Endometrium (tissue), 2 donors: ENCODE measurements at regions not wholly inside any gene's neighbourhood (a gene's known extent, or its start where the extent isn't known, plus 50 kb on each side); places are given as distances from the start of the nearest gene placed in this dataset.
"Not testable (repeated sequence)": the region's sequence is repeated elsewhere in the genome, so short reads cannot be mapped to it uniquely, and the experiment has no call there.

Experiments used
- FAIRE-seq: peaks from 2 replicates; lab custom pipeline; 2012; peaks lifted over from hg19 to GRCh38; lab: Jason Lieb, UNC
- donor health status: control.
- donor health status: control.

DNA sequence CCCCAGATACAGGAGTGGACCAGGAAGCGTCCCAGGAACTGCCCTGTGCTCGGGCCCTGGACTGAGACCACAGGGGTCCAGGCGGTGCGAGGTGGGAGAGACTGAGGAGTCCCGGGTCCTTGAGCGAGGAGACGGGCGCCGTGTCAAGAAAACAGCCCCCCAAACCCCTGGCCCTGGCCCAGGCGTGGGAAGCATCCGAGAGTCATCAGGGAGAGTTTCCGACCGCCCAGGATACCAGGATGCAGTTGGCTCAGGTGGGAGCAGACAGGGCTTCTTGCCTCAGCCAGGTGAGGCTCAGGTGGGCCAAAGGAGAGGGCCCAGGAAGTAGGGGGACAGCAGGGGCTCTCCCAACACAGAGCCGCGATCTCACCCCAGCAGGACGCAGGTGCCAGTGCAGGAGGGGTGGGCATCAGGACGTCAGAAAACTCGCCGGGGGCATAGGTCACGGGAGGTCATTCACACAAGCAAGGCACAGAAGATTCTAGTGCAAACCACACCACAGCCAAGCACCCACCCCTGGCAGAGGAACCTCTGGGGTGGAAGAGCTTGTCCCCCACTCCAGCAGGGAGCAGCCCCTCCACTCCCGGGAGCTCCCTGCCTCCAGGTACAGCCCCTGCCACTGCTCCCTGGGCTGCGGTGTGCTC is 102.5 kb upstream of the EIF5 start:
- FAIRE-seq = no peak

DNA sequence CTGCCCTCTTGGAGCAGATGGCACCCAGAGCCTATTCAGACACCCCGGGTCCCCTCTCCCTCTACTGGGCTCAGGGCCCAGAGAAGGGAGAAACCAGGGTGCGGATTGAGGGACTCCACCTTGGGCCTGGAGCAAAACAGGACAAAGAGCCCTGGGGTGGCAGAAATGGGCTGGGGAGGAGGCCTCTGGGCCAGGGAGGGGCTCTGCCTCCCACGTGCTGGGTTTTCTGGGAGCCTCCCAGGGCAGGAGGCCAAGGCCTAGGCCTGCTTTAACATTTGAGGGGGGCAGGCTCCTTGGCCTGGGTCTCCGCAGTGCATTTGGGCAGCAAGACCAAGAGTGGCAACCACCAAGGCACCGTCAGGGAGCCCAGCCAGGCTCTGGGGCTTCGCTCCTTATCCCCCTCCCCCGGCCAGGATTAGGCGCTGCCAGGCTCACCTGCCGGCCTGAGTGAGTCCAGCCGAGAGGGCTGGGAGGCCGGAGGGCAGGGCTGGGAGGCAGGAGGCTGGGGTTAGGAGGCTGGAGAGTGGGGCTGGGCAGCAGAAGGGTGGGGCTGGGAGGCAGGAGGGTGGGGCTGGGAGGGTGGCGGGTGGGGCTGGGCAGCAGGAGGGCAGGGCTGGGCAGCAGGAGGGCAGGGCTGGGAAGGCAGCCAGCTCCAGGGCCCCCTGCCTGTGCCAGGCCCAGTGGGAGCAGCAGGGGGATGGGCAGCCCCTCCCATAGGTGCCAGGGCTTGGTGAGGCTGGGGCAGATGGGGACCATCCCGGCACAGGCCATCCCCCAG is 101.8 kb upstream of the EIF5 start:
- FAIRE-seq = no peak

DNA sequence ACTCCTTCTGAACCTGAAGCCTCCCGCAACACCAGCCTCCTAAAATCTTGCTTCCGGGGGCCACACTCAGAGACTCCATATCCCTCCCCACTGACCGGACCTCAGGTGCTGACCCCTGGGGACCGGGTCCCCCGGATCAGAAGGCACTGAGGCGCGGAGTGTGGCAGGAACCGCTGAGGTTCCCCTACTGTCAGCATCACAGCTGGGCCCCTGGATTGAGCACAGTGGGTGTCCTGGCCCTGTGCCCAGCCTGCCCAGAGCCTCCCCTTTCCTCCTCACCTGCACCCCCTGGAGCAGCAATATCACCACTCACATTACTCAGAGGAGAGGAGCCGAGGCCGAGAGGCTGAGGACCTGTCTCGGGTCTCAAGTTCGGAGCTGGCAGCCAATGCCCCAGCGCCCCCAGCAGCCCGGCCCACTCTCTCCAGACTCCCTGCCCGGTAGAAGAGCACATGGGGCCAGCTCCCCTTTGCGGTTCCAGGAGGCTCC is 101.2 kb upstream of the EIF5 start:
- no peak for FAIRE-seq

DNA sequence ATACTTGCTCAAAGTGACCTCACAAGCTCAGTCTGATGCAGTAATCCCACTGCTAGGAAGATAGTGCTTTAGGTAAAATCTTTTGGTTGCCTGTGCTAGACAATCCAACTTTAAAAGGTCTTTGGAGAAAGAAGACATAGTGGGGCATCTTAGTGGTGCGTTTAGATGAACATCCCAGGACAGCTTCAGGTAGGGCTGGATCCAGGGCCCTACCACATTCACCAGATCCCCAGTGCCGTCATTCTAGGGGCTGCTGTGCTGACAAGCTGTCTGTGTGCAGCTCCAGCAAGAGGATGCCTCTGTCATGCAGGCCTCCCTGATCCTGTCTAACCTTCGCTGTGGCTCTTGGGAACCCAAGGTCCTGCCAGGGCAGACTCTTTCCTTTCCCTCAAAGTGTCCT is 100.7 kb upstream of the EIF5 start:
- FAIRE-seq = no peak

DNA sequence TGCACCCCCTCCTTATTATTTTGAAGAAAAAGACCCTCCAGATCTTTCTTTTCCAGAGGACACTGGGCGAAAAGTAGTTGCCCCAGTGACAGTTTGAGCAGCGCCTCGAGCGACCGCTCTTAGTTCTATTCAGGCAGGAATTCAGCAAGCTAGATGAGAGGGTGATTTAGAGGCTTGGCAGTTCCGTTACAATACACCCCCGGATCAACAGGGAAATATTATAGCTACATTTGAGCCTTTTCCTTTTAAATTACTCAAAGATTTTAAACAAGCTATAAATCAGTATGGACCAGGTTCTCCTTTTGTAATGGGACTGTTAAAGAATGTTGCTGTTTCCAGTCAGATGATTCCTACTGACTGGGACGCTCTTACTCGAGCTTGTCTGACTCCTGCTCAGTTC is 99.2 kb upstream of the EIF5 start:
- peak; percentile 82 for FAIRE-seq

DNA sequence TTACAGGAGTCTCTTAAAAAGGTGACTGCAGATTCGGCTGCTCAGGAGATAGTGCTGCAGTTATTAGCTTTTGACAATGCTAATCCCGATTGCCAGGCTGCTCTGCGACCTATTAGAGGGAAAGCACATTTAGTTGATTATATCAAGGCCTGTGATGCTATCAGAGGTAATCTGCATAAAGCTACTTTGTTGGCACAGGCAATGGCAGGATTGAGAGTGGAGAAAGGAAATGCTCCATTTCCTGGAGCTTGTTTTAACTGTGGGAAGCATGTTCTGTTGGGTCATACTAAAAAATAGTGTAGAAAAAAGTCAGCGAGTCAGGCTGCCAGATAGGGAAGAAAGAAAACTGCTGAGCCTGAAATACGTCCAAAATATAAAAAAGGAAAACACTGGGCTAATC is 98.5 kb upstream of the EIF5 start:
- not testable (repeated sequence) for FAIRE-seq

DNA sequence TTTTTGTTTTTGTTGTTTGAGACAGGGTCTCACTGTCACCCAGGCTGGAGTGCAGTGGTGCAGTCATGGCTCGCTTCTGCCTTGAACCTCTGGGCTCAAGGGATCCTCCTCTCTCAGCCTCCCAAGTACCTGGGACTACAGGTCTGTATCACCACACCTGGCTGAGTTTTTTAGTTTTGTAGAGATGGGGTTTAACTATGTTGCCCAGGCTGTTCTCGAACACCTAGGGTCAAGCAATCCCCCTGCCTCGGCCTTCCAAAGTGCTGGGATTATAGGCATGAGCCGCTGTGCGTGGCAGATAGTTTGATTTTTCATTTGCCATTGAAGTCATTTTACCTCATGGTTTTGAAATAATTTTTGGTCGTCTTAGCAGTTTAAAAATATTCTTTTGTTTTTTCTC is 94.3 kb upstream of the EIF5 start:
- no peak for FAIRE-seq

DNA sequence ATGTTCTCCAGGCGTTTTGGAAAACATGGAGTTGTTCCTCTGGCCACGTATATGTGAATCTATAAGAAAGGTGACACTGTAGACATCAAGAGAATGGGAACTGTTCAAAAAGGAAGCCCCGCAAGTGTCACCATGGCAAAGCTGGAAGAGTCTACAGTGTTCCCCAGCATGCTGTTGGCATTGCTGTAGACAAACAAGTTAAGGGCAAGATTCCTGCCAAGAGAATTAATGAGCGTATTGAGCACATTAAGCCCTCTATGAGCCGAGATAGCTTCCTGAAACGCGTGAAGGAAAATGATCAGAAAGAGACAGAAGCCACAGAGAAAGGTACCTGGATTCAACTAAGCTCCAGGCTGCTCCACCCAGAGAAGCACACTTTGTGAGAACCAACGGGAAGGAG is 92.5 kb upstream of the EIF5 start:
- FAIRE-seq = no peak

DNA sequence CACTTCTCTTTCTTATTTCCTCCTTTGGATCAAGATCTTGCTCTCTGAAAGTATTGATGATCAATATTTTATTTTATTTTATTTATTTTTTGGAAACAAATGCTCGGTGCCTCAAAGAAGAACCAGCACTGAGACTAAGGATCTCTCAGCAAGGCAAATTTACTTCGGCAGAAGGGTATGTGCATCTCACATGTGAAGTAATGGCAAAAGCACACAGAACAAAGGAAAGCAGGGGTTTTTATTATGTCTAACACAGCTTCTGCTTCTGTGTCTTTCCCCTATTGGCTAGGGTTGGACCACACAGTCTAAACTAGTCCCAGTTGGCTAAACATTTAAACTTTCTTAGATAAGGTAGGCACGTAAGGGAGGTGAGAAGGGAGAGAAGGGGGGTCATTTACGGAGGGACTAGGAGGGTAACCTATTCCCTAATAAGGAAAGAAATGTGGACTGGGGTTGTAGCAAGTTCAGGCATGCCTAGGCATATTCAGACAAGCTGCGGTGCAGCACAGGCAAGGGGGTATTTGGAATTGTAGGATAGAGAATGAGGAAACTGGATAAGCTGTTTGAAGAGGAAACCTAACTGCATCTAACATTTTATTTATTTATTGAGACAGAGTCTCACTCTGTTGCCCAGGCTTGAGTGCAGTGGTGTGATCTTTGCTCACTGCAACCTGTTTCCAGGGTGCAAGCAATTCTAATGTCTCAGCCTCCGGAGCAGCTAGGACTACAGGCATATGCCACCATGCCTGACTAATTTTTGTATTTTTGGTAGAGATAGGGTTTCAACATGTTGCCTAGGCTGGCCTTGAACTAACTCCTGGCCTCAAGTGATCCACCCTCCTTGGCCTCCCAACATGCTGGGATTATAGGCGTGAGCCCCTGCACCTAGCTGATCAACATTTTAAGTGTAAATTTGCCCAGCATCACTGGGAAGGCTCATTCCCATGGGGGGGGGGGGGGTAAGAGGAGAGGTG is 90.0 kb upstream of the EIF5 start:
- no peak for FAIRE-seq

DNA sequence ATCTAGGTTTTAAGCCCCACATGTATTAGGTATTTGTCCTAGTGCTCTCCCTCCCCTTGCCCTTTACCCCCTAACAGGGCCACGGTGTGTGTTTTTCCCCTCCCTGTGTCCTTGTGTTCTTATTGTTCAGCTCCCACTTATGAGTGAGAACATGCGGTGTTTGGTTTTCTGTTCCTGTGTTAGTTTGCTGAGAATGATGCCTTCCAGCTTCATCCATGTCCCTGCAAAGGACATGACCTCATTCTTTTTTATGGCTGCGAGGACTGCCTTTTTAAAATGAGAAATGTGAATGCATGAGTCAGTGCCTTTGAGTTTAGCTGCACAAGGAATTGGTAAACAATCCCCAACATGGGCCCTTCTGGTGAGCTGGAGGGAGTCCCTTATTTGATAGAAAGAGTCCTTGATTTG is 88.4 kb upstream of the EIF5 start:
- peak; percentile 86 for FAIRE-seq

DNA sequence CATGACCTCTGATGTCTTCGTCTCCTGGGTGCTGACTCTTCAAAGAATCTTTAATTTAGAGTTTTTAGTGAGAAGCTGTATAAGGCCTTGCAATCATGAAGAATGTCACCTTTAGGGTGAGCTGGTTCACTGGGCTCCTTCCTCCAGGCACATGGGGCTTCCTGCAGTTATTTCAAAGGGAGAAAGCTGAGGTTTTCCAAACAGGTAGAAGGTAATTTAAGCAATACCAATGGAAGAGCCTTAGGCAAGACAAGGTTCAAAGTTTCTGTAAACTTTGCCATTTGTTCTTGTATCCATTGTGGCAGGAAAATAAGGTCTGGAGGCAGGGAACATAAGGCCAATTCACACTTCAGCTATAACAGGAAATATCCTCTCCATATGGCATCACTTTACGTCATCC is 88.0 kb upstream of the EIF5 start:
- no peak for FAIRE-seq

DNA sequence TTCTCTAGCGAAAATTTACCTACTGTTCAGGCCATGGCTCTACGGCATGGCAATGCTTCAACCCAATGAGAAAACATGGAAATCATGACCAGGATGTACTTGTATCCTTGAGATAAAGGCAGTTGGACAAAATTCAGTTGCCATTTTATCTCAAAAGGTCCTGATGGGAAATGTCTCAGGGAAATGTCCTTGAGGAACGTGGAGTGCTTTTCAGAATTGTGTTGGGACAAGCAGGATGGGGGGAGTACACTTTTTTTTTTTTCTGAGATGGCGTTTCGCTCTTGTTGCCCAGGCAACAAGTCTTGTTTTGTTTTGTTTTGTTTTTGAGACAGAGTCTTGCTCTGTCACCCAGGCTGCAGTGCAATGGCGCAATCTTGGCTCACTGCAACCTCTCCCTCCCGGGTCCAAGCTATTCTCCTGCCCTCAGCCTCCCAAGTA is 86.8 kb upstream of the EIF5 start:
- no peak for FAIRE-seq

DNA sequence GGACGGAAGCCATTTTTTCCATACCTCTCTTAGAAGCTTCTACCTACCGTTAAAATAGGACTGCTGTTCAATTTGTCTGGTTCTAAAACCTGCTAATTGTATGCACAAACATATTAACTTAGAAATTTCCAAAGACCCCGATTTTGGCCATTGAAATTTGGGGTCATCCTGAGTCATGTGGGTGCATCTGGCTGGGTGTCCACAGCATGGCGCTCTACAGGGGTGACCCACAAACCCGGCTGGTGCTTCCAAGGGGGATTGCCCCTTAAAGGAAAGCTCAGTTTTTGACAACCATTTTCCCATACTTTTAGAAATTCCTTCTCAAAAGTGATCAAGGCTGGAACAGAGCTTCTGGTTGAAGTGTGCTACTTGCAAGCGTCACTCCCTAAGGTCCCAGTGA is 83.9 kb upstream of the EIF5 start:
- FAIRE-seq = no peak

DNA sequence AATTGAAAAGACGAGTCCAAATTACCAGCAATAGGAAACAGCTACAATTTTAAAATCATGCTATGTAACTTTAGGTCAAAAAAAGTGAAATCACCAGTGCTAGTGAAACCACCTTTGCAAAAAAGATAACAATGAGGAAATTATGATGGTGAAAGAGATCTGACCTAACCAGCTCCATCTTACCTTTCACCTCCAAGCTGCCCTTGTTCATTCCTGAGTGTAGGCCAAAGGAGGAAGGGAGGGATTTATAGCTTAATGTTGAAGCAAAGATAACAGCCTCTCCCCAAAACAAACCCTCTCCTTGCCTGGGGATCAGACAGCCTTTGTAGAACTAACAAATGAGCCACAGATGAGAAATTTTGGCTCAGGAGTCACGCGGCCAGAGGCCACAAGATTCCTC is 83.2 kb upstream of the EIF5 start:
- no peak for FAIRE-seq

DNA sequence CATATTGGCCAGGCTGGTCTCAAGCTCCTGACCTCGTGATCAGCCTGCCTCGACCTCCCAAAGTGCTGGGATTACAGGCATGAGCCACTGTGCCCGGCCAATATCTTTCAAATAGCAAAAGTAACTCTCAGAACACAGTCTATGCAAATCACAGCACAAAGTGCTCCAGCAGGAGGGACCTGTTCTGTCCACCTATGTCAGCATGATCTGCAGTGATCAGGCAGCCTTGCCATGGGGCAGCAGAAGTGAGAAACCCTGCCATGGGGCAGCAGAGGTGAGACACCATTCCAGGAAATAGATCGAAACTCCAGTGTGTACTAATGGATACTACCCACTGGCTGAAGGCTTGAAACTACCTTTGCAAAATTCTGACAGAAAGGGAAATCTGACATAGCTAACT is 78.5 kb upstream of the EIF5 start:
- no peak for FAIRE-seq

DNA sequence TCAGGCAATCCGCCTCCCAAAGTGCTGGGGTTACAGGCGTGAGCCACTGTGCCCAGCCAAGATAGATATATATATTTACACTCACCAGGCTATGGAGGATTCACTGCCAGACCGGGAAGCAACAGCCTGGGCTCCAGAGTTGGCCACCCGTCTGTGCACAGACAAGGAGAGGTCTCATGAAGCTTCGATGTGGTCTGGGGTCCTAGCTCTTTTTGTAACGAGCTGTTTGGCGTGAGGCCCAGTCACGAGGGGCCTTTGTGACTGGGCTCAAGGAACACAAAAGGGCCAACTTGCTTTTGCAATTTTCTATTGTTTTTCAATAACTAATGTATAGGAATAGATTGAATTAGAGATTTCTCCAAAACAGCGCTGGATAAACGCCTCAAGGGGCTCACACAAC is 77.6 kb upstream of the EIF5 start:
- FAIRE-seq = no peak

DNA sequence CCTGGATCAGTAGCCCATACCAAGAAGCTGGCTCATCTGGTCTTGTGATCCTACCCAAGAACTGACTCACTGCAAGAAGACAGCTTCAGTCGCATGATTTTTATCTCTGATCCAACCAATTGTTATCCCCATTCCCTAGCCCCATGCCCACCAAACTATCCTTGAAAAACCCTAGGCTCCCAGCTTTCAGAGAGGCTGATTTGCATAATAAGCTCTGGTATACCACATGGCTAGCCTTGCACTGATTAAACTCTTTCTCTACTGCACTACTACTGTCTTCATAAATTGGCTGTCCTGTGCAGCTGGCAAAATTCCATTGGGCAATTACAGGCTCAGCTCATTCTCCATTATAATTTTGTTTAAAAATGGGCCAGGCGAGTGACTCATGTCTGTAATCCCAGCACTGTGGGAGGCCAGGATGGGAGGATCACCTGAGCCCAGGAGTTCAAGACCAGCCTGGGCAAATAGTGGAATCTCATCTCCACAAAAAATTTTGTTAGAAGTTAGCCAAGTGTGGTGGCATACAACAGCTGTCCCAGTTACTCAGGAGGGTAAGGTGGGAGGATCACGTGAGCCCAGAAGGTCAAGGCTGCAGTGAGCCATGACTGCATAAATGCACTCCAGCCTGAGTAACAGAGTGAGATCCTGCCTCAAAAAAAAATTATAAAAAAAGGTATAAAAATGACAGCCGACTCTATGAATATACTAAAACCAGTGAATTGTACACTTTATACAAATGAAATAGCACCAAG is 76.7 kb upstream of the EIF5 start:
- no peak for FAIRE-seq

DNA sequence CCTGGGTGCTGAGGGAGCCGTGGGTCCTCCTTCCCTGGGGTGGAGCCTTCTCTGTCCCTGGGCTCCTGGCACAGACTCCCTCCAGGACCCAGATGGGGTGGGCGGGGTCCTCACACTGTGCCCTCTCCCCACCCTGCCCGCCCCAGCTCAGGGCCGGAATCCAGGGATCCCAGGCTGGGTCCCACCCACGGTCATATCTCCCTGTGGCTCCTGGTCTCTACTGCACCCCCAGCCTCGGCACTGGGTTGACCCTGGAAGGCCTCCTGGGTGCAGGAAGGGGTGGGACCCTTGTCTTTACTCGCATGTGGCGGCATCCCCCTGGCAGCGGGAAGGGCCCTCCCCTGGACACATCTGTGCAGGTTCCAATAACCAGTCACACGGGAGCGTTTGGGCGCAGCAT is 75.8 kb upstream of the EIF5 start:
- FAIRE-seq = no peak

DNA sequence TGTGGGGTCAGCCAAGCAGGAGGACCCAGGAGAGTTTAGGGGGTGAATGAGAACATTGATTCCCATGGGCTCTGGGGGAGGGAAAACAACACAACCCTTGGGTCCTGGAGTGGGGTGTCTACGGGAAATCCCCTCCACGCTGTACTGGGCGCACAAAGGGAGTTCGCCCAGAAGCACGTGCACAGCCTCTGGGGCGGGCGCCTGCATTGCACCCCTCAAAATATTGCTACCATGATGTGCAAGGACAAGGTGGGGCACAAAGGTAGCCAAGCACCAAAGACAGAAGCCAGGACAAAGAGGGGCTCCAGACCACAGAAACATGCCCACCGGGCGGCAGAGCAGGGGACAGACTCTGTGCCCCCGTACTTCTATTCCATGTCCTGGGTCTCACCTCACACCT is 74.9 kb upstream of the EIF5 start:
- no peak for FAIRE-seq

DNA sequence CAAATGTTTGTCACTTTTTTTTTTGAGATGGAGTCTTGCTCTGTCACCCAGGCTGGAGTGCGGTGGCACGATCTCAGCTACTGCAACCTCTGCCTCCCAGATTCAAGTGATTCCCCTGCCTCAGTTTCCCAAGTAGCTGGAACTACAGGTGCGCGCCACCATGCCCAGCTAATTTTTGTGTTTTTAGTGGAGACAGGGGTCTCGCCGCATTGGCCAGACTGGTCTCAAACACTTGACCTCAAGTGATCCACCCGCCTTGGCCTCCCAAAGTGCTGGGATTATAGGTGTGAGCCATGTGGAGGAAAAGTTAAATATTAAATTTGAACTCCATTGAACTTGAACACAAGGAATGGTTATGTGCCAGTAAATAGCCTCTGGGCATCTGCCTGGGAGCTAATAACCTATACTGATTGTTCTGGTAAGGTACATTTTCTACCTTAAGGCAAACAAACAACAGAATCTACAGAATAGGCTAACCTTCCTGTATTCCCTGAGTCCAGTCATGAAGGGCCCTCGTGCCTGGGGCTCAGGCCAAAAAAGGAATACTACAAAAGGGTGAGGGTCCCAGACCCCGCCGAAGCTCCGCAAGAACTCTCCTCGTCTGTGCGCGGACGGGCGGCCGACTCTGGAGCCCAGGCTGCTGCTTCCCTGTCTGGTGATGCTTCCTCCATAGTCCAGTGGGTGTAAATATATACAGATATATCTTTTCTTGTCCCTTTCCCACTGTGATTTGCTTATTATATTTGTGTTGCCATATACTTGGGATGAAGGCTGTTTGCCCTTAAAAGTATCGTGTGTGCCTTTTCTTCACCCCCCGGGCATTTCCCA is 74.0 kb upstream of the EIF5 start:
- FAIRE-seq = no peak

DNA sequence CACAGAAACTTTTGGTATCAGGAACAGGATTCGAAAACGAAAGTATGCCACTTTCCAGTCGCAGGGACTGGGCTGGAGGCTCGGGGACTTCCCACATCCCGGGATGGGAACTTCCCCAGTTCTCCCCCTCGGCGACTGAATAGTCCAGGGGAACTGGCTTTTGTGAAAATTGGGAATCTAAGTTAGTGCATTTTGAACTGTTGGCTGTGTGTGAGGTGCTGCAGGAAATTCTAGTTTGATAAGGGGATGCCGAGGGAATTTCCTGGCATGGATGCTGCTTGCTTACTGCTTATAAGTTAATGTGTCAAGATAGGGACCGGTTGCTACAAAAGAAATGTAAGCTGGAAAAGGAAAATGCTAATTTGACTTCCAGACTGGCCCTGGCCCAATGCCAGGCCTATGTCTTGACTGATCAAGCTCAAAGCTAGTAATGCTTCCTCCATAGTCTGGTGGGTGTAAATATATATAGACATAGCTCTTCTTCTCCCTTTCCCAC is 73.4 kb upstream of the EIF5 start:
- FAIRE-seq = no peak
